ENCODE measurements at regions not wholly inside any gene's neighbourhood (a gene's known extent, or its start where the extent isn't known, plus 50 kb on each side); places are given as distances from the start of the nearest gene placed in this dataset.

- POLR2A ChIA-PET: no interaction called here
- Histone ChIP-seq H3K4me3 (replicated peaks in 1 of 3; ENCODE audit: insufficient read depth in 1 of 3, low read depth in 2 of 3, low read length in 3 of 3) (no peak overlapping the region), H3K79me2 (ENCODE audit: insufficient read depth, low read length) (no peaks in the 10 kb centered on the region), H3K27ac (ENCODE audit: extremely low read length, insufficient read depth, low read length) (no peak overlapping the region), H3K27me3 (ENCODE audit: control insufficient read depth in 1 of 2, insufficient read depth in 2 of 2, low read length in 2 of 2) (no peaks in the 10 kb centered on the region), H3K9me3 (ENCODE audit: low read length) (no peaks in the 10 kb centered on the region), H3K9ac (ENCODE audit: insufficient read depth, low read depth, low read length) (no peak overlapping the region), H3K4me1 (ENCODE audit: insufficient read depth, low read length) (no peaks in the 10 kb centered on the region), H3K36me3 (replicated peaks in 1 of 2; ENCODE audit: control insufficient read depth in 1 of 2, insufficient read depth in 2 of 2, low read length in 2 of 2) (no peaks in the 10 kb centered on the region), H4K20me1 (ENCODE audit: insufficient read depth, low read length) (no peaks in the 10 kb centered on the region), H2AFZ (ENCODE audit: low read length) (no peak overlapping the region), H3K4me2 (ENCODE audit: low read depth, low read length) (no peak overlapping the region)
- BruUV-seq (replicated peaks): no TSS peak
- CTCF ChIA-PET (ENCODE audit: low intra/inter-chr PET ratio, low total read pairs): no interaction called here
- FAIRE-seq (no peak), ATAC-seq (no peak), DNase-seq (ENCODE audit: low spot score) (no peak)
- WGBS (ENCODE audit: low lambda C conversion rate): 23% methylated on average over 5 of the region's 5 CpGs
- TF ChIP-seq FOXA3 (CRISPR knock-in tag; IDR thresholded peaks at IDR 0.05) (no peak), SRSF1 (optimal IDR thresholded peaks at IDR 0.05; ENCODE audit: low read depth, low read length) (no peak), ZNF30 (CRISPR knock-in tag; IDR thresholded peaks at IDR 0.05) (no peak), SRF (IDR thresholded peaks at IDR 0.05; ENCODE audit: low read depth, low read length) (no peak), AKAP8 (CRISPR knock-in tag; IDR thresholded peaks at IDR 0.05) (no peak), ZNF337 (CRISPR knock-in tag; IDR thresholded peaks at IDR 0.05; ENCODE audit: borderline replicate concordance, low read depth) (no peak), SNAPC5 (CRISPR knock-in tag; IDR thresholded peaks at IDR 0.05; ENCODE audit: borderline replicate concordance) (no peak)
- in situ Hi-C loops (cut with HindIII; ENCODE audit: extremely low pct_ligation_motif_present, low pct_unique_long_range_greater_than_20kb) (no loop called here), intact Hi-C loops (cut with micrococcal nuclease; ENCODE audit: unreplicated experiment) (no loop called here)
Observed at GRCh38 chr4:53647547-53647946, 56.3 kb upstream of the LNX1 start.

- POLR2A ChIA-PET: no interaction called here
- intact Hi-C loops (cut with micrococcal nuclease; ENCODE audit: unreplicated experiment): no loop called here
- H3K36me3 ChIP-seq (replicated peaks in 1 of 2; ENCODE audit: control insufficient read depth in 1 of 2, insufficient read depth in 2 of 2, low read length in 2 of 2): no peaks in the 10 kb centered on the region
- 27% methylated on average over 3 of the region's 3 CpGs for WGBS (ENCODE audit: low lambda C conversion rate)
- DNase-seq (ENCODE audit: low spot score): no peak
- no peaks in the 10 kb centered on the region for H3K9me3 ChIP-seq (ENCODE audit: low read length)
- FAIRE-seq: no peak
- no peak for ATAC-seq
- no peak overlapping the region for H3K4me3 ChIP-seq (replicated peaks in 1 of 3; ENCODE audit: insufficient read depth in 1 of 3, low read depth in 2 of 3, low read length in 3 of 3)
- H2AFZ ChIP-seq (ENCODE audit: low read length): no peak overlapping the region
- no peaks in the 10 kb centered on the region for H3K4me1 ChIP-seq (ENCODE audit: insufficient read depth, low read length)
- no peak overlapping the region for H3K4me2 ChIP-seq (ENCODE audit: low read depth, low read length)
- H3K27ac ChIP-seq (ENCODE audit: extremely low read length, insufficient read depth, low read length): no peak overlapping the region
- H3K27me3 ChIP-seq (ENCODE audit: control insufficient read depth in 1 of 2, insufficient read depth in 2 of 2, low read length in 2 of 2): no peaks in the 10 kb centered on the region
- in situ Hi-C loops (cut with HindIII; ENCODE audit: extremely low pct_ligation_motif_present, low pct_unique_long_range_greater_than_20kb): no loop called here
- no peaks in the 10 kb centered on the region for H3K79me2 ChIP-seq (ENCODE audit: insufficient read depth, low read length)
- H4K20me1 ChIP-seq (ENCODE audit: insufficient read depth, low read length): no peaks in the 10 kb centered on the region
- BruUV-seq (replicated peaks): no TSS peak
- no peak overlapping the region for H3K9ac ChIP-seq (ENCODE audit: insufficient read depth, low read depth, low read length)
- TF ChIP-seq ZNF691 (CRISPR knock-in tag; IDR thresholded peaks at IDR 0.05; ENCODE audit: borderline replicate concordance, low read depth): no peak
- no peak for TF ChIP-seq ZNF235 (CRISPR knock-in tag; IDR thresholded peaks at IDR 0.05; ENCODE audit: borderline replicate concordance)
- TF ChIP-seq ZNF510 (CRISPR knock-in tag; IDR thresholded peaks at IDR 0.05; ENCODE audit: low read depth): no peak
- no peak for TF ChIP-seq TSC22D2 (CRISPR knock-in tag; IDR thresholded peaks at IDR 0.05; ENCODE audit: borderline replicate concordance)
- no peak for TF ChIP-seq GMEB2 (CRISPR knock-in tag; IDR thresholded peaks at IDR 0.05; ENCODE audit: low read depth)
- TF ChIP-seq ARNTL (CRISPR knock-in tag; IDR thresholded peaks at IDR 0.05): no peak
- CTCF ChIA-PET (ENCODE audit: low intra/inter-chr PET ratio, low total read pairs): no interaction called here
Observed at GRCh38 chr4:53646795-53647194, 55.5 kb upstream of the LNX1 start.
